GM19395 (cell line): ENCODE measurements at regions not wholly inside any gene's neighbourhood (a gene's known extent, or its start where the extent isn't known, plus 50 kb on each side); places are given as distances from the start of the nearest gene placed in this dataset.

ENCODE experiments used
- ATAC-seq: cut with Tn5 transposase; IDR thresholded peaks from one replicate; pipeline ENCODE4 v1.9.1; 2021; ENCODE audit warnings: mild to moderate bottlenecking, moderate library complexity; ENCODE audit not compliant: unreplicated experiment

DNA sequence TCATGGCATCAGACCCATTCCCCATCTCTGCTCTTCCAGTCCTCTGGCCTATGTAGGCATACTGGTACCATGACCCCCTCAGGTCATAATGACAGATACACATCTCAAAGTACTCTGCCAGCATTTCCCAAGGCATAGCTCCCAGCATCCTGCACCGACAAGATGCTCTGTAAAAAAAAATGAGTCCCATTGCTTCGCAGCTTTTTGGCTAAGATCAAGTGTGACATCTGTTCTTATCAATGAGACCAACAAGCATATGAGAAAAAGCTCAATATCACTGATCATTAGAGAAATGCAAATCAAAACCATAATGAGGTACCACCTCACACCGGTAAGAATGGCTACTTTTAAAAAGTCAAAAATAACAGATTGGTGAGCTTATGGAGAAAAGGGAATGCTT lies 463.9 kb upstream of the PROK2 start:
- no peak for ATAC-seq

DNA sequence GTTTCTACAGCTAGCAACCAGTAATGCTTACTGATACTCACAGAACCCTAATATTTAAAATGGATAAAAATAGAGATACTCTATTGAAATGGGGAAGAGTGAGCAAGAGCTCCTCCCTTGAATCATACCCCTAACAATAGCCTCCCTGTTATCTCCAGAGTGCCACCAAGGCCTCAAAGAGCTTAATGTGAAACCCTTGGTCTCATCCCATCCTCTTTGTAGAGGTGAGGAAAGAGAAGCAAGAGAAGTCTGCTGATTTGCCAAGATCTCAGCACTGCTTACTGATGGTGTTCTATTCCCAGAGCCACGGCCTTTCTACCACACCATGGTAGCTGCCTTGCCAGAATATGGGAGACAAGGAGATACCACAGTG lies 463.4 kb upstream of the PROK2 start:
- ATAC-seq: no peak

DNA sequence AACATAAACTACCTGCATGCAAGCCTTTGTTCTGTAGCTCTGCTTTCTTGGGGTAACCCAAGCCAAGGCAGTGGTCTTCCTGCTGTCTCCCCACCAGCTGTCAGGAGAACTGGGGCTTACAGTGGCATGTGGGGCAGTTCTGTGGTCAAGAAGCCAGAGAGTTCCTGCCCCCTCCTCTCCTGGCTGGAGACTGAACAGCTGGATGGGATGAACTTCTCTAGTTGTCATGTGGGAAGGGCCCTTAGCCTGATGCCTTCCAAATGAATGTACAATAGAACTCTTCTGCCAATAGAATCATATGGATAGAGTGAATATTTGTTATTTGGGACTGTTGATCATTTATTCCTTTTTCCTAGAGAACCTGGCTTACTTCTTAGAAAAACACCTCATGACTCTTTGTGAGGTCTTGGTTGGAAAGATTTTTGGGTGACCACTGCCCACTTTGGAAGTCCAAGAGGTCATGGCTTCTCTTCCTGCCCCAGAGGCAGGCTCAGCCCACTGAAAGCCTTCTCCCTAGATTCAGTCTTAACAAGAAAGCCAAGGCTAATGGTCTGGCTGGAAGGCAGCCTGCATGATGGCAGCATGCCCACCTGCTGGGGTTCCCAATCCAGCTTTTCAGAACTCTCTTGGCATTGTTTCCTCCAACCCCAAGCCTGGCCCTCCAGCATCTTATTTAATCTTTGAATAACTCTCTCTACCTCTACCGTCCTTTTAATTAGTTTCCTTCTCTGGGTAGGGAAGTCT lies 462.9 kb upstream of the PROK2 start:
- no peak for ATAC-seq

GRCh38 chr3:72247126-72247525 lies 462.2 kb upstream of the PROK2 start:
- ATAC-seq: no peak

DNA sequence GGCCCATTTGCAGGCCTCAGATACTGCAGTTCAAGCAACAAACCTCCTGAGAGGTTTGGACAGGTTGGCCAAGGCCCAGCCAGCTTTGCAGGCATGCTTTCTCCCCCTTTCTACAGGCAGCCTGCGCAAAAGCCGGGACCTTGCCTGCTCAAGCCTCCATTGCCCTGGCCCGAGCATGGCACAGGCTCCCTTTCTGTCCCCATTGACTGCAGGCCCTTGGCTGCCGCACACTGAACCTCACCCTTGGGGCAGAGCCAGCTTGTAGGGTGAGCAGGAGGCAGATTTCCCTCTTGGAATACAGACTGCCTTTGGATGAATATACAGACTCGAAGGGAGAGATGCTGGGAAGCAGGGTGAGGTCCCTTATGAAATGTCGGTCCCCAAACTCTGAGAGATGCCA lies 461.7 kb upstream of the PROK2 start:
- ATAC-seq: no peak

DNA sequence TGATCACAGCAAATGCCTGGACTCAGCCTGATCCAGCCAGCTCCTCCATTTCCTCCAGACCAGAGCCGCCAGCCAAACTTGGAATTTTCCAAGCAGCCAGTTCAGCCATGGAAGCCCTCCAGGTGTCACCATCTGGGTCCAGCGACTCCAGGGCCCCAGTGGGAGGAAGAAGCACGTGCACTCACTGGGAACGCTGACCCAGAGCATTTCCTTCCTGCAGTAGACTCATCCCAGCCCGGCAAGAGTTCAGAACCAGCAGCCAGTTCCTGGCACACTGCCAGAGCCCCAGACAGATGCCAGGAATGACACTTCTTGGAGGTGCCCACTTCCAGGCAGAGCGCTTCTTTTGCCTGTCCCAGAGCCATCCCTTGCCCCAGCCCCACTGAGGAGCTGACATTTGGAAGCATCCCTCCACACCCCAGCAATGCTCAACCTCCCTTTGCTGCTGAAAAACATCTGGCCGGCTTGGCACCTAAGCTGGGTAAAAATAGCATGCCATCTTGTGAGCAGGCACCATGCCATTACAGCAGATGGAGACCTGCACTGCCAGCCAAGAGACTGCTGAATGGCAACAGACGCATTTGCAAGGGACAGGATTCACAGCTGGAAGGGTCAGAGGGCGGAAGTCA lies 460.3 kb upstream of the PROK2 start:
- ATAC-seq: no peak

GRCh38 chr3:72244396-72244795 lies 459.4 kb upstream of the PROK2 start:
- no peak for ATAC-seq

GRCh38 chr3:72242326-72242725 lies 457.4 kb upstream of the PROK2 start:
- no peak for ATAC-seq

DNA sequence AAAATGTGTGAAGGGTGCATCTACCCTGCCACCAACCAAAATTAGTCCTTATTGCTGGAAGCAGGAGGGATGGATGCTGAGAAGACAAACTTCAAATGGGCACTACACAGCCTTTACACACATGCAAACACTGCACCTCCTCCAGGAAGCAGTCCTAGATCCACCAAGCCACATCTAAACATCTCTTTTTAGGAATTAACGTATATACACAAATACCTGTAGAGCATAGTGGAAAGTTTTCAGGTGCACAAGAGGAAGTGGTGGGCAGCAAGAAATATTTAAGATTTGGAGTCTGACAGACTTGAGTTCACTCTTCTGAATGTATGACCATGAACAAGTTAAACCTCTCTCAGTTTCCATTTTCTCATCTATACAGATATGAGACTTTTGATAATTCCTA lies 456.6 kb upstream of the PROK2 start:
- no peak for ATAC-seq

GRCh38 chr3:72240531-72240930 lies 455.6 kb upstream of the PROK2 start:
- ATAC-seq: no peak

DNA sequence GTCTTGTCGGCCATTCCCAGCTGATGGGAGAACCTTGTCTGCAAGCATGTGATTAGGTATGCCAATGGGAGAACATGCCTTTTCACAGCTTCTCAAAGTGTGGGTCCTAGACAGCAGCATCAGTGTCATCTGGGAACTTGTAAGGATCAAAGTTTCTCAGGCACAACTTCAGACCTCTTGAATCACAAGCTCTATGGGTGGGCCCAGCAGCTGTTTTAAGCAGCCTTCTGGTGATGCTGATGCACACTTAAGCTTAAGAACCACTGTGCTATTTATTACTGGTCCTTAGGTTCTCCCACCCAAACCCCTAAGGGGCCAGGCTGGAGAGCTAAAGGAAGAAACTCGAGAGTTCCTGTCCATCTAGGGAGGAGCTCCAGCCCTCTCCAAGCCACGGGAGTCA lies 453.9 kb upstream of the PROK2 start:
- ATAC-seq: no peak

- no peak for ATAC-seq
Measured at GRCh38 chr3:72238010-72238691, 453.2 kb upstream of the PROK2 start.

DNA sequence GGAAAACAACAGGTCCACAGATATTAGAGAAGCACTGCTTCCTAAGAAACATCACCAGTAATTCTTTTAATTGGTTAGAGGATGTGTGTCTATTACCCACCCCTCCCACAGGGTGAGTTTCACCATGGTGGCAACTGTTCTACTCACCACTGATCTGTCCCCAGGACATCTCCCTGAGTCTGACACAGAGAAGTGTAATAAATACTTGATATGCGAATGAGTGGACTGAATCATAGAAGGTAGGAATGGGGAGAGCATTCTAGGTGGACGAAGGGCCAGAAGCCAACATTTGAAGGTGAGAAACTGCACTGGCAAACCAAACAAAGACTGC lies 452.7 kb upstream of the PROK2 start:
- no peak for ATAC-seq

DNA sequence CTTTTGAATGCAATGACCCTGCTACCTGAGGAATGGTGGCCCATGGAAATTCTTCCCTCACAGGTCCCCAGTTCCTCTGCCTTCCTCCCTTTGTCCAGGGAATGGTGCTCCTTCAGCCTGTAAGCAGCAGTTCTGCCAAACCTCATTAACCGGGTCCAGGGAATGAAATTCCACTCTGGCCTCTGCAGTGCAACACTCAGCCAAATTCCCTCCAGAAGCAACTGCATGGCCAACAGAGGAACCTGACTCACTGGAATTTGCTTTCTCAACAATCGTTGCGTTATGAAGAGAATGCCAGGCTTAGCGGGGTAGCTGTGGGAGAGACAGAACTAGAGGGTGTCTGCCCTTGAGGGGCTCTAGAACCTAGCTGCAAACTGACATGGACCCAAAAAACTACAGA lies 449.4 kb upstream of the PROK2 start:
- no peak for ATAC-seq

DNA sequence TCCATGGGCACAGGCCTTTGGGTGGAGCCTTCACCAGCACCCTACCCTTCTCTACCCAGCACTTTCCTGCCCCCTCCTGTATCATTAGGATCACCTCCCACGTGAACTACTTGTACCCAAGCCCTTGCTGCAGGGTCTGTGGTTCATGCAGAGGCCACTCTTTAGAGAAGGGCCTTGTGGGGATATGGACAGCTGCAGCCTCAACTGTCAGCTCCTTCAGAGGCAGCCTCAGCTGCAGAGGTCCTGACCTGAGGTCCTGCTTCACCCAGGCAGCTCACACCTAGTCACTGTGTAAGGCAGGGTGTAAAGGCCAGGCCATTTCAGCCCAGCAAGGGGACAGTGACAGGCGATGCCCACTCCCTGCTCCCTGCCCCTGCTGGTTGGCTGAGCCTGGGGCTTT lies 448.6 kb upstream of the PROK2 start:
- no peak for ATAC-seq

- no peak for ATAC-seq
Measured at GRCh38 chr3:72232777-72233176, 447.8 kb upstream of the PROK2 start.

- no peak for ATAC-seq
Measured at GRCh38 chr3:72232331-72232730, 447.4 kb upstream of the PROK2 start.

GRCh38 chr3:72231439-72232196 lies 446.7 kb upstream of the PROK2 start:
- ATAC-seq: no peak

- no peak for ATAC-seq
Measured at GRCh38 chr3:72230774-72231379, 445.9 kb upstream of the PROK2 start.

DNA sequence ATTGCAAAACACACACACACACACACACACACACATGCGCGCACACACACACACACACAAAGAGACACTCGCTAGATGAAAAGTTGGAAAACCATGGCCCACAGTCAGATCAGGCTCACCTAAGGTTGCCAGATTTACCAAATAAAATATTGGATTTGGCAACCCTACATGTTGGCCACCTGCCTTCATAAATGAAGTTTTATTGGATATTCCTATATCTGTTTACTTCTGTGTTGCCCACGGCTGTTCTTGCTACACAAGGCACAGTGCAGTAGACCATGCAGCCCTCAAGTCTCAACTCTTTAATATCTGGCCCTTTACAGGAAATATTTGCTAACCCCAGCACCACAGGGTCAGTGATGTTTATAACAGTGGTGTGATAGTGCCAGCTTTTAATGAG lies 445.0 kb upstream of the PROK2 start:
- ATAC-seq: no peak

GRCh38 chr3:72227486-72228070 lies 442.6 kb upstream of the PROK2 start:
- no peak for ATAC-seq
